ENCODE measurements at regions not wholly inside any gene's neighbourhood (a gene's known extent, or its start where the extent isn't known, plus 50 kb on each side); places are given as distances from the start of the nearest gene placed in this dataset.

DNA sequence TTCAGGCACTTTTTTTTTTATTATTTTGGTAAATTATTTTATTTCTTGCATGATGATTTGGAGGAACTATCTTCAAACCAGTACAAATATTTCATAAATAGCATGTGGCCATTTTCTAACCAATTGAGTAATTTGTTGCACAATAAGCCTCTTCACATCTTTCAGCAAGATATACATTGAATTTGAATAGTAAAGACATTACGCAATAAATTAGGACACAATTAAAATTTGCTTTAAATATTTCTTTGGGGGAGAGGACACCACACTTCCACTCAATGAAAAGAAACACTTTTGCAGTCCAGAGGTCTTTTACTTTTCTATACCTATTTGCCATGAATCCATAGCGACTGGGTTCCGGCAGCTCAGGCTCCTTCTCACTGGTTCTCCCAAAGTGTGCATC lies 762.6 kb upstream of the GOLIM4 start:
- Mint-ChIP-seq H3K27me3 (no peaks in the 10 kb centered on the region), H3K4me3 (ENCODE audit: low read depth) (no peak overlapping the region), H3K4me1 (ENCODE audit: low read depth) (peaks cover 17% of the 10 kb centered on the region), H3K9me3 (ENCODE audit: low read depth) (peaks cover 49% of the 10 kb centered on the region), H3K36me3 (ENCODE audit: insufficient read depth) (peaks cover 25% of the 10 kb centered on the region), H3K27ac (no peak overlapping the region)
- no peak for DNase-seq (ENCODE audit: low spot score, unreplicated experiment)
- TF ChIP-seq, protein P1, sequence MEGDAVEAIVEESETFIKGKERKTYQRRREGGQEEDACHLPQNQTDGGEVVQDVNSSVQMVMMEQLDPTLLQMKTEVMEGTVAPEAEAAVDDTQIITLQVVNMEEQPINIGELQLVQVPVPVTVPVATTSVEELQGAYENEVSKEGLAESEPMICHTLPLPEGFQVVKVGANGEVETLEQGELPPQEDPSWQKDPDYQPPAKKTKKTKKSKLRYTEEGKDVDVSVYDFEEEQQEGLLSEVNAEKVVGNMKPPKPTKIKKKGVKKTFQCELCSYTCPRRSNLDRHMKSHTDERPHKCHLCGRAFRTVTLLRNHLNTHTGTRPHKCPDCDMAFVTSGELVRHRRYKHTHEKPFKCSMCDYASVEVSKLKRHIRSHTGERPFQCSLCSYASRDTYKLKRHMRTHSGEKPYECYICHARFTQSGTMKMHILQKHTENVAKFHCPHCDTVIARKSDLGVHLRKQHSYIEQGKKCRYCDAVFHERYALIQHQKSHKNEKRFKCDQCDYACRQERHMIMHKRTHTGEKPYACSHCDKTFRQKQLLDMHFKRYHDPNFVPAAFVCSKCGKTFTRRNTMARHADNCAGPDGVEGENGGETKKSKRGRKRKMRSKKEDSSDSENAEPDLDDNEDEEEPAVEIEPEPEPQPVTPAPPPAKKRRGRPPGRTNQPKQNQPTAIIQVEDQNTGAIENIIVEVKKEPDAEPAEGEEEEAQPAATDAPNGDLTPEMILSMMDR (IDR thresholded peaks at IDR 0.05; ENCODE audit: unreplicated experiment): no peak

DNA sequence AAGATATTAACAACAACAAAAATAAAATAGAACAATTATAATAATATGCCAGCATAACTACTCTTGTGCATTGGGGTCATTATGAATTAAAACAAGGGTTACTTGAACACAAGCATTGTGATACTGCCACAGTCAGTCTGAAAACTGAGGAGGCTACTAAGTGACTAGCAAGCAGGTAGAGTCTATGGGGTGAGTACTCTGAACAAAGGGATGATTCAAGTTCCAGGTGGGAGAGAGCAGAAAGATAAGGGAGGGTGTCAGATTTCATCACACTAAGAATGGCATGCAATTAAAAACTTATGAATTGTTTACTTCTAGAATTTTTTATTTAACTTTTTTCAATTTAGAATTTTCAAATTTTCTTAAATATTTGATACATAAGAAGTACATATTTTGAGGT lies 754.4 kb upstream of the GOLIM4 start:
- Mint-ChIP-seq H3K36me3 (ENCODE audit: insufficient read depth) (peaks cover 18% of the 10 kb centered on the region), H3K9me3 (ENCODE audit: low read depth) (peaks cover 30% of the 10 kb centered on the region), H3K27me3 (peaks cover 7% of the 10 kb centered on the region), H3K27ac (no peak overlapping the region), H3K4me3 (ENCODE audit: low read depth) (no peak overlapping the region), H3K4me1 (ENCODE audit: low read depth) (peaks cover 9% of the 10 kb centered on the region)
- TF ChIP-seq, protein P1 (IDR thresholded peaks at IDR 0.05; ENCODE audit: unreplicated experiment): no peak
- DNase-seq (ENCODE audit: low spot score, unreplicated experiment): no peak

GRCh38 chr3:168847291-168847883 lies 751.7 kb upstream of the GOLIM4 start:
- Mint-ChIP-seq H3K9me3 (ENCODE audit: low read depth) (peaks cover 16% of the 10 kb centered on the region), H3K36me3 (ENCODE audit: insufficient read depth) (peaks cover 9% of the 10 kb centered on the region), H3K27me3 (peaks cover 7% of the 10 kb centered on the region), H3K27ac (no peak overlapping the region), H3K4me1 (ENCODE audit: low read depth) (peaks cover 9% of the 10 kb centered on the region), H3K4me3 (ENCODE audit: low read depth) (no peak overlapping the region)
- TF ChIP-seq, protein P1 (IDR thresholded peaks at IDR 0.05; ENCODE audit: unreplicated experiment): peak; percentile 78
- DNase-seq (ENCODE audit: low spot score, unreplicated experiment): no peak

DNA sequence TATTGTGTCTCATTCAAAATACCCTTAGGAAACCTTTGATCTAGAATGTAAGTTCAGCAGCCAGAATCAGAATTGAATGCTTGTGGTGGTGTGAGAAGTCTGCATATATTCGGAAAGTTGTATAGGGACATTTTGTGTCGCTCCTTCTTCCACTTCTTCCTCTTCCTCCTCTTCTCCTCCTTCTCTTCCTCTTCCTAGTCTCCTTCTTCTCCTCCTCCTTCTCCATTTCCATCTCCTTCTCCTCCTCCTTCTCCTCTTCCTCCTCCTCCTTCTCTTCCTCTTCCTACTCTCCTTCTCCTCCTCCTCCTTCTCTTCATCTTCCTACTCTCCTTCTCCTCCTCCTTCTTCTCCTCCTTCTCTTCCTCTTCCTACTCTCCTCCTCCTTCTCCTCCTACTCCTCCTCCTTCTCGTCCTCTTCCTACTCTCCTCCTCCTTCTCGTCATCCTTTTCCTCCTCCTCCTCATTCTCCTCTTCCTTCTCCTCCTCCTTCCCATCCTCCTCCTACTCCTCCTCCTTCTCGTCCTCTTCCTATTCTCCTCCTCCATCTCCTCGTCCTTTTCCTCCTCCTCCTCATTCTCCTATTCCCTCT lies 749.3 kb upstream of the GOLIM4 start:
- H3K27ac Mint-ChIP-seq: no peak overlapping the region
- no peak for DNase-seq (ENCODE audit: low spot score, unreplicated experiment)
- no peaks in the 10 kb centered on the region for H3K36me3 Mint-ChIP-seq (ENCODE audit: insufficient read depth)
- no peak overlapping the region for H3K4me3 Mint-ChIP-seq (ENCODE audit: low read depth)
- no peaks in the 10 kb centered on the region for H3K9me3 Mint-ChIP-seq (ENCODE audit: low read depth)
- H3K27me3 Mint-ChIP-seq: peaks cover 7% of the 10 kb centered on the region
- peaks cover 9% of the 10 kb centered on the region for H3K4me1 Mint-ChIP-seq (ENCODE audit: low read depth)
- TF ChIP-seq, protein P1 (IDR thresholded peaks at IDR 0.05; ENCODE audit: unreplicated experiment): no peak

- no peak overlapping the region for H3K4me3 Mint-ChIP-seq (ENCODE audit: low read depth)
- no peak for DNase-seq (ENCODE audit: low spot score, unreplicated experiment)
- no peak overlapping the region for H3K27ac Mint-ChIP-seq
- TF ChIP-seq, protein P1 (IDR thresholded peaks at IDR 0.05; ENCODE audit: unreplicated experiment): no peak
- no peaks in the 10 kb centered on the region for H3K9me3 Mint-ChIP-seq (ENCODE audit: low read depth)
- H3K27me3 Mint-ChIP-seq: peaks cover 7% of the 10 kb centered on the region
- H3K36me3 Mint-ChIP-seq (ENCODE audit: insufficient read depth): no peaks in the 10 kb centered on the region
- peaks cover 8% of the 10 kb centered on the region for H3K4me1 Mint-ChIP-seq (ENCODE audit: low read depth)
These were observed 748.7 kb upstream of the GOLIM4 start for GRCh38 chr3:168844472-168844871.

Data from progenitor cell of endocrine pancreas (in vitro differentiated cells).